SK-N-SH (cell line): ENCODE measurements at regions not wholly inside any gene's neighbourhood (a gene's known extent, or its start where the extent isn't known, plus 50 kb on each side); places are given as distances from the start of the nearest gene placed in this dataset.

Experiments
- CTCF ChIA-PET: fragments of 300-600, 350-600 bp; formaldehyde crosslinking; extraction: SDS; loops from one replicate; lab custom pipeline; 2021; lab: Yijun Ruan, JAX
- POLR2A ChIA-PET: fragments of 350-600 bp; sonication (Branson Sonifier 250); formaldehyde crosslinking; extraction: SDS; loops from one replicate; lab custom pipeline; 2020; ENCODE audit warnings: antibody characterized with exemption, inconsistent platforms; lab: Yijun Ruan, JAX
- DNase-seq: peaks from one replicate; pipeline ENCODE4 v3.0.0; 2012
- H2AFZ ChIP-seq: fragments of 200-600 bp; sonication (generic); 2 replicates; pipeline ENCODE4 v1.8.1; 2016; ENCODE audit warnings: antibody characterized with exemption, mild to moderate bottlenecking, low read depth
- H3F3A ChIP-seq: fragments of 200-600 bp; sonication (generic); replicated peaks from 2 replicates; pipeline ENCODE3; 2016; ENCODE audit warnings: antibody characterized with exemption, mild to moderate bottlenecking; ENCODE audit not compliant: insufficient read depth
- H3K27ac ChIP-seq, 2 experiments: fragments of 200-500 bp in 1 of 2; fragments of 200-600 bp in 1 of 2; sonication (Bioruptor generic) in 1 of 2; sonication (generic), shearing (Covaris generic) in 1 of 2; 2 replicates each; pipeline versions ENCODE4 v1.5.1 to v1.6.1; 2014 to 2016; ENCODE audit warnings: low read depth in 2 of 2, inconsistent platforms in 1 of 2, low read length in 1 of 2, mild to moderate bottlenecking in 1 of 2, mixed read lengths in 1 of 2
- H3K27me3 ChIP-seq: fragments of 200-600 bp; sonication (generic), shearing (Covaris generic); 2 replicates; pipeline ENCODE4 v1.6.1; 2016; ENCODE audit warnings: mixed run types; ENCODE audit not compliant: insufficient read depth
- H3K36me3 ChIP-seq, 2 experiments: fragments of 200-500 bp in 1 of 2; fragments of 200-600 bp in 1 of 2; sonication (Bioruptor generic) in 1 of 2; sonication (generic) in 1 of 2; replicated peaks in 1 of 2; 2 replicates each; pipeline versions ENCODE3 to v1.5.1; 2014 to 2016; ENCODE audit warnings: low read length in 1 of 2, mild to moderate bottlenecking in 1 of 2; ENCODE audit not compliant: insufficient read depth in 2 of 2, control insufficient read depth in 1 of 2
- H3K4me1 ChIP-seq, 2 experiments: fragments of 200-500 bp in 1 of 2; fragments of 200-600 bp in 1 of 2; sonication (Bioruptor generic) in 1 of 2; sonication (generic), shearing (Covaris generic) in 1 of 2; 2 replicates each; pipeline versions ENCODE4 v1.5.1 to v1.6.1; 2014 to 2016; ENCODE audit warnings: low read depth in 1 of 2, low read length in 1 of 2, mixed run types in 1 of 2; ENCODE audit not compliant: insufficient read depth in 2 of 2, control insufficient read depth in 1 of 2
- H3K4me2 ChIP-seq: fragments of 200-600 bp; sonication (generic), shearing (Covaris generic); 2 replicates; pipeline ENCODE4 v1.6.1; 2017; ENCODE audit warnings: mixed run types
- H3K4me3 ChIP-seq, 2 experiments: fragments of 200-500 bp in 1 of 2; fragments of 200-600 bp in 1 of 2; sonication (Bioruptor generic) in 1 of 2; sonication (generic), shearing (Covaris generic) in 1 of 2; 2 replicates each; pipeline versions ENCODE4 v1.5.1 to v1.8.1; 2014 to 2016; ENCODE audit warnings: low read depth in 2 of 2, inconsistent platforms in 1 of 2, low read length in 1 of 2, mild to moderate bottlenecking in 1 of 2, mixed read lengths in 1 of 2, moderate library complexity in 1 of 2
- H3K79me2 ChIP-seq: fragments of 200-600 bp; sonication (generic); 2 replicates; pipeline ENCODE4 v1.8.1; 2017; ENCODE audit warnings: mild to moderate bottlenecking; ENCODE audit not compliant: insufficient read depth
- H3K9ac ChIP-seq: fragments of 200-600 bp; sonication (generic); 2 replicates; pipeline ENCODE4 v1.6.1; 2017; ENCODE audit warnings: mixed run types
- H3K9me2 ChIP-seq: fragments of 200-600 bp; sonication (generic); 2 replicates; pipeline ENCODE4 v1.6.1; 2017; ENCODE audit warnings: mixed run types
- H3K9me3 ChIP-seq: fragments of 200-600 bp; sonication (generic); 2 replicates; pipeline ENCODE4 v1.6.1; 2017; ENCODE audit warnings: mixed run types, mild to moderate bottlenecking, moderate library complexity
- H4K20me1 ChIP-seq: fragments of 200-600 bp; sonication (generic); 2 replicates; pipeline ENCODE4 v1.6.1; 2017; ENCODE audit warnings: mild to moderate bottlenecking, mixed run types; ENCODE audit not compliant: insufficient read depth
- CHD2 ChIP-seq: fragments of 150-350 bp; IDR thresholded peaks from 2 replicates; pipeline ENCODE4 v1.6.1; 2018; ENCODE audit warnings: low read length; ENCODE audit not compliant: partially characterized antibody
- CTCF ChIP-seq: fragments of 200-600 bp; sonication (generic); IDR thresholded peaks from 2 replicates; pipeline ENCODE4 v1.6.1; 2017; ENCODE audit warnings: antibody characterized with exemption, mild to moderate bottlenecking, moderate library complexity
- ELF1 ChIP-seq: IDR thresholded peaks from 2 replicates; pipeline ENCODE4 v1.4.0; 2012
- EP300 ChIP-seq, 2 experiments: IDR thresholded peaks; 2 replicates each; pipeline versions ENCODE4 v1.4.0 to v1.6.1; 2012; ENCODE audit warnings: borderline replicate concordance in 1 of 2, low read depth in 1 of 2, low read length in 1 of 2
- EZH2phosphoT487 ChIP-seq: fragments of 200-600 bp; sonication (generic); IDR thresholded peaks from 2 replicates; pipeline ENCODE4 v1.6.1; 2017; ENCODE audit warnings: low read depth, mixed run types, mild to moderate bottlenecking, antibody characterized with exemption, moderate library complexity, borderline replicate concordance
- FOSL2 ChIP-seq: IDR thresholded peaks from 2 replicates; pipeline ENCODE4 v1.4.0; 2012; ENCODE audit warnings: low read depth, mild to moderate bottlenecking, moderate library complexity, borderline replicate concordance
- FOXJ3 ChIP-seq: sonication (generic); formaldehyde crosslinking; IDR thresholded peaks from 2 replicates; pipeline ENCODE4 v1.5.1; 2020; ENCODE audit warnings: mild to moderate bottlenecking, missing genetic modification reagents
- FOXM1 ChIP-seq: IDR thresholded peaks from 2 replicates; pipeline ENCODE4 v1.4.0; 2012; ENCODE audit warnings: low read depth, mild to moderate bottlenecking
- GATA2 ChIP-seq: sonication (generic); formaldehyde crosslinking; IDR thresholded peaks from 2 replicates; pipeline ENCODE4 v1.5.0; 2020; ENCODE audit warnings: mild to moderate bottlenecking, missing genetic modification reagents
- MAX ChIP-seq: IDR thresholded peaks from 2 replicates; pipeline ENCODE4 v1.4.0; 2012; ENCODE audit warnings: low read depth
- MEF2A ChIP-seq: IDR thresholded peaks from 2 replicates; pipeline ENCODE4 v1.4.0; 2012; ENCODE audit warnings: low read depth, borderline replicate concordance
- MXI1 ChIP-seq: IDR thresholded peaks from 2 replicates; pipeline ENCODE4 v1.6.1; 2012; ENCODE audit warnings: mild to moderate bottlenecking, low read depth, low read length, improper control_type of control experiment
- RAD21 ChIP-seq: IDR thresholded peaks from 2 replicates; pipeline ENCODE4 v1.6.1; 2012; ENCODE audit warnings: mild to moderate bottlenecking, low read length
- RCOR1 ChIP-seq: fragments of 150-350 bp; IDR thresholded peaks from 2 replicates; pipeline ENCODE4 v1.6.1; 2017; ENCODE audit warnings: antibody characterized with exemption, low read length
- SMC3 ChIP-seq: IDR thresholded peaks from 2 replicates; pipeline ENCODE4 v1.6.1; 2012; ENCODE audit warnings: low read depth, low read length, improper control_type of control experiment
- TAF1 ChIP-seq: IDR thresholded peaks from 2 replicates; pipeline ENCODE4 v1.6.1; 2012; ENCODE audit warnings: low read depth, mild to moderate bottlenecking, low read length, moderate library complexity, borderline replicate concordance
- TEAD4 ChIP-seq: IDR thresholded peaks from 2 replicates; pipeline ENCODE4 v1.4.0; 2012; ENCODE audit warnings: mild to moderate bottlenecking, borderline replicate concordance; ENCODE audit not compliant: insufficient read depth
- ZBTB33 ChIP-seq: IDR thresholded peaks from 2 replicates; pipeline ENCODE4 v1.4.0; 2012; ENCODE audit warnings: low read depth, borderline replicate concordance
- WGBS: methylation state at CpG from one replicate; pipeline ENCODE4 v1.1.6; 2017; ENCODE audit warnings: low lambda C conversion rate; 5-methylcytosine and 5-hydroxymethylcytosine counted together
- TF ChIP-seq, protein P1 (sequence below): IDR thresholded peaks from 2 replicates; pipeline ENCODE4 v1.6.1; 2012; ENCODE audit warnings: mild to moderate bottlenecking, low read depth, low read length, moderate library complexity
- TF ChIP-seq, protein P2 (sequence below): fragments of 150-350 bp; IDR thresholded peaks from 2 replicates; pipeline ENCODE4 v1.6.1; 2017; ENCODE audit warnings: antibody characterized with exemption, low read length, low read depth, borderline replicate concordance

DNA sequence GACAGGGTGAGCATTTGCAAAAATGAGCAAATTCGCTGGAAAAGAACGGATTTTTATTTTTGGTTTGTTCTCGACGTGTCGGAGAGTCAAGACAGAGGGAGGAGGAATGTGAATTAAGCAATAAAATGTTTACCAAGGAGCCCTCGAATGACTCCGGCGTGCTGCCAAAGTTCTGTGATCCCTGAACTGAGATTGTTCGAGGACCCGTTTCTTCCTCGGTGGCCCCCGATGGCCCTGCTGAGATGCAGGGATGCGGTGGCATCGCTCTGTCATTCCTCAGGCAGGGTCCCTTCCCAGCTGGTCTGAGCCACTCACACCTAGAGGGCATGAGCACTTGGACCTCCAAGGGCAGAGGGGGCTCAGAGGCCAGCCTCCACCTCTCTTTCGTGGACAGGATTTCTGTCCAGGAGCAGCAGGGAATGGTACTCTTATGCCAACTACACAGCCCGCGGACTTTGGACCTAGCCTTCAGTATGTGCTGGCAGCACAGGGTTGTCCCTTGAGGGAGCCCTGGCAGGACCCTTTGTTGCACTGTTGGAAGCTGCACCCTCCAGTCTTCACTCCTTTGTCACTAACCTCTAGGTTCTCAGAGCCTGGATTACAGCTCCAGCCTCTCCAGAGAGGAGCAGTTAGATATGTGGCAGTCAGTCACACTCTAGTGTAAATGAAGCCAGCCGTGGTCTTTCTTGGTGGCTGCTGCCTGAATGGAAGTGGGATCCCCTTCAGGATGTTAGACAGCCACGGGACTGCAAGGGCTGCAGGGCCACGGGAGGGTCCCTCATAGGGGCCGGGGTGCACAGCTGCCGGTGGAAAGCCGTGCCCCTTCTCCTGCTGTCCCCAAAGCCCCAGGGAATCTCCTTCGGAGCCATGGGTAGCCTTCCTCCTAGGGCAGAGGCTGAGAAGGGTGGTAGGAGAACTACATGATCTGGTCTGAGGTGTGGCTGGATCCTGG is 109.4 kb upstream of the ANO1 start:
- no peak for DNase-seq
- POLR2A ChIA-PET = no interaction called here

More for the DNA sequence above, 109.4 kb upstream of the ANO1 start:
- Histone ChIP-seq H4K20me1 (no peaks in the 10 kb centered on the region), H3K4me2 (no peak overlapping the region), H3K9me3 (no peaks in the 10 kb centered on the region), H3K9me2 (no peaks in the 10 kb centered on the region), H3K4me3 (no peak overlapping the region), H3K4me1 (no peaks in the 10 kb centered on the region; a peak in 1 of 4 replicates), H3K9ac (no peak overlapping the region), H3F3A (no peaks in the 10 kb centered on the region), H3K27ac (no peak overlapping the region), H3K27me3 (no peaks in the 10 kb centered on the region), H2AFZ (no peak overlapping the region), H3K36me3 (no peaks in the 10 kb centered on the region), H3K79me2 (no peaks in the 10 kb centered on the region)
- WGBS = 57% methylated on average over 16 of the region's 24 CpGs
- CTCF ChIA-PET = interaction anchor here (1.7 kb wide), 1 partner anchor 227 kb away, joined by 3 read pairs; no protein-coding TSS in a partner anchor
- TF ChIP-seq CHD2 (no peak), RAD21 (no peak), ZBTB33 (no peak), MAX (no peak), MEF2A (no peak), GATA2 (CRISPR knock-in tag) (no peak), SMC3 (no peak), EP300 (IDR thresholded peaks at IDR 0.05; ENCODE audit: borderline replicate concordance in 1 of 2, low read depth in 1 of 2, low read length in 1 of 2) (no peak), FOXM1 (no peak), RCOR1 (no peak), TAF1 (no peak), FOSL2 (no peak), CTCF (no peak), MXI1 (no peak), EZH2phosphoT487 (no peak), FOXJ3 (CRISPR knock-in tag) (no peak), ELF1 (no peak), TEAD4 (no peak)
- TF ChIP-seq, protein P1, sequence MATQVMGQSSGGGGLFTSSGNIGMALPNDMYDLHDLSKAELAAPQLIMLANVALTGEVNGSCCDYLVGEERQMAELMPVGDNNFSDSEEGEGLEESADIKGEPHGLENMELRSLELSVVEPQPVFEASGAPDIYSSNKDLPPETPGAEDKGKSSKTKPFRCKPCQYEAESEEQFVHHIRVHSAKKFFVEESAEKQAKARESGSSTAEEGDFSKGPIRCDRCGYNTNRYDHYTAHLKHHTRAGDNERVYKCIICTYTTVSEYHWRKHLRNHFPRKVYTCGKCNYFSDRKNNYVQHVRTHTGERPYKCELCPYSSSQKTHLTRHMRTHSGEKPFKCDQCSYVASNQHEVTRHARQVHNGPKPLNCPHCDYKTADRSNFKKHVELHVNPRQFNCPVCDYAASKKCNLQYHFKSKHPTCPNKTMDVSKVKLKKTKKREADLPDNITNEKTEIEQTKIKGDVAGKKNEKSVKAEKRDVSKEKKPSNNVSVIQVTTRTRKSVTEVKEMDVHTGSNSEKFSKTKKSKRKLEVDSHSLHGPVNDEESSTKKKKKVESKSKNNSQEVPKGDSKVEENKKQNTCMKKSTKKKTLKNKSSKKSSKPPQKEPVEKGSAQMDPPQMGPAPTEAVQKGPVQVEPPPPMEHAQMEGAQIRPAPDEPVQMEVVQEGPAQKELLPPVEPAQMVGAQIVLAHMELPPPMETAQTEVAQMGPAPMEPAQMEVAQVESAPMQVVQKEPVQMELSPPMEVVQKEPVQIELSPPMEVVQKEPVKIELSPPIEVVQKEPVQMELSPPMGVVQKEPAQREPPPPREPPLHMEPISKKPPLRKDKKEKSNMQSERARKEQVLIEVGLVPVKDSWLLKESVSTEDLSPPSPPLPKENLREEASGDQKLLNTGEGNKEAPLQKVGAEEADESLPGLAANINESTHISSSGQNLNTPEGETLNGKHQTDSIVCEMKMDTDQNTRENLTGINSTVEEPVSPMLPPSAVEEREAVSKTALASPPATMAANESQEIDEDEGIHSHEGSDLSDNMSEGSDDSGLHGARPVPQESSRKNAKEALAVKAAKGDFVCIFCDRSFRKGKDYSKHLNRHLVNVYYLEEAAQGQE = no peak
- TF ChIP-seq, protein P2, sequence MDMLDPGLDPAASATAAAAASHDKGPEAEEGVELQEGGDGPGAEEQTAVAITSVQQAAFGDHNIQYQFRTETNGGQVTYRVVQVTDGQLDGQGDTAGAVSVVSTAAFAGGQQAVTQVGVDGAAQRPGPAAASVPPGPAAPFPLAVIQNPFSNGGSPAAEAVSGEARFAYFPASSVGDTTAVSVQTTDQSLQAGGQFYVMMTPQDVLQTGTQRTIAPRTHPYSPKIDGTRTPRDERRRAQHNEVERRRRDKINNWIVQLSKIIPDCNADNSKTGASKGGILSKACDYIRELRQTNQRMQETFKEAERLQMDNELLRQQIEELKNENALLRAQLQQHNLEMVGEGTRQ = no peak
